Liver (tissue), 3 donors: ENCODE measurements at regions not wholly inside any gene's neighbourhood (a gene's known extent, or its start where the extent isn't known, plus 50 kb on each side); places are given as distances from the start of the nearest gene placed in this dataset.

Experiments
- CTCF ChIP-seq: fragments of 150-350 bp; IDR thresholded peaks from 2 replicates; pipeline ENCODE4 v1.5.1; 2017; ENCODE audit warnings: improper control_type of control experiment, low read depth, low read length; ENCODE audit not compliant: missing input control
- EGR1 ChIP-seq, 2 donors: IDR thresholded peaks; 2 replicates each; pipeline ENCODE4 v1.6.1; 2016 to 2018; ENCODE audit warnings: antibody characterized with exemption in 2 of 2, low read depth in 2 of 2
- HNF4G ChIP-seq: IDR thresholded peaks from 2 replicates; pipeline ENCODE4 v1.6.1; 2016; ENCODE audit warnings: antibody characterized with exemption
- RAD21 ChIP-seq, 2 donors: IDR thresholded peaks; 2 replicates each; pipeline ENCODE4 v1.6.1; 2016; ENCODE audit warnings: antibody characterized with exemption in 2 of 2, mild to moderate bottlenecking in 2 of 2
- SP1 ChIP-seq: IDR thresholded peaks from 2 replicates; pipeline ENCODE4 v1.6.1; 2018; ENCODE audit warnings: antibody characterized with exemption, mild to moderate bottlenecking
- TAF1 ChIP-seq: conservative IDR thresholded peaks from 2 replicates; pipeline ENCODE4 v1.6.1; 2016; ENCODE audit warnings: antibody characterized with exemption, mild to moderate bottlenecking
- YY1 ChIP-seq: IDR thresholded peaks from 2 replicates; pipeline ENCODE4 v1.6.1; 2016; ENCODE audit warnings: antibody characterized with exemption, mild to moderate bottlenecking
- TF ChIP-seq, protein P1 (sequence below): IDR thresholded peaks from 2 replicates; pipeline ENCODE4 v1.6.1; 2016; ENCODE audit warnings: antibody characterized with exemption
- TF ChIP-seq, protein P2 (sequence below): IDR thresholded peaks from 2 replicates; pipeline ENCODE4 v1.6.1; 2016; ENCODE audit warnings: antibody characterized with exemption
- TF ChIP-seq, protein P3 (sequence below): IDR thresholded peaks from 2 replicates; pipeline ENCODE4 v1.6.1; 2016; ENCODE audit warnings: antibody characterized with exemption, mild to moderate bottlenecking
- TF ChIP-seq, protein P4 (sequence below): IDR thresholded peaks from 2 replicates; pipeline ENCODE4 v1.6.1; 2016; ENCODE audit warnings: antibody characterized with exemption
- donor health status: healthy.
- donor health status: healthy.

DNA sequence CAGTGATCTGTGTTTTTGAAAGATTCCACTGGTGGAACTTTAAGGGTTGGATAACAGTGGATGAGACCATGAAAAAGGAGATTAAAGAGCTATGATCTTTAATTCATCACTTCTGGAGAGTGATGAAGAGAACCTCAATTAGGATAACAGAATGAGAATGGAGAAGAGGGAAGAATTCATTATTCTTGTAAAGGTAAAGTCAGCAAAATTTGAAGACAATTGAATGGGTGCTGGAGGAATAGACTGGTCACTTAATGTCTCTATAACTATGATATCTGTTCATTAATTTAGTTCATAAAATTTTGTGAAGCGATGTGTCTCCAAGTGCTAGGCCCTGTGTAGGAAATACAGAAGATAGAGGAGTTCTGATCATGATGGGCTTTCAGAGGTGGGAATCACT lies 1013.2 kb upstream of the FANCL start:
- TF ChIP-seq YY1: no peak
- TF ChIP-seq, protein P1, sequence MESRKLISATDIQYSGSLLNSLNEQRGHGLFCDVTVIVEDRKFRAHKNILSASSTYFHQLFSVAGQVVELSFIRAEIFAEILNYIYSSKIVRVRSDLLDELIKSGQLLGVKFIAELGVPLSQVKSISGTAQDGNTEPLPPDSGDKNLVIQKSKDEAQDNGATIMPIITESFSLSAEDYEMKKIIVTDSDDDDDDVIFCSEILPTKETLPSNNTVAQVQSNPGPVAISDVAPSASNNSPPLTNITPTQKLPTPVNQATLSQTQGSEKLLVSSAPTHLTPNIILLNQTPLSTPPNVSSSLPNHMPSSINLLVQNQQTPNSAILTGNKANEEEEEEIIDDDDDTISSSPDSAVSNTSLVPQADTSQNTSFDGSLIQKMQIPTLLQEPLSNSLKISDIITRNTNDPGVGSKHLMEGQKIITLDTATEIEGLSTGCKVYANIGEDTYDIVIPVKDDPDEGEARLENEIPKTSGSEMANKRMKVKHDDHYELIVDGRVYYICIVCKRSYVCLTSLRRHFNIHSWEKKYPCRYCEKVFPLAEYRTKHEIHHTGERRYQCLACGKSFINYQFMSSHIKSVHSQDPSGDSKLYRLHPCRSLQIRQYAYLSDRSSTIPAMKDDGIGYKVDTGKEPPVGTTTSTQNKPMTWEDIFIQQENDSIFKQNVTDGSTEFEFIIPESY: no peak
- TF ChIP-seq CTCF: no peak
- TF ChIP-seq, protein P2, sequence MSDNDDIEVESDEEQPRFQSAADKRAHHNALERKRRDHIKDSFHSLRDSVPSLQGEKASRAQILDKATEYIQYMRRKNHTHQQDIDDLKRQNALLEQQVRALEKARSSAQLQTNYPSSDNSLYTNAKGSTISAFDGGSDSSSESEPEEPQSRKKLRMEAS: no peak
- TF ChIP-seq SP1: no peak
- TF ChIP-seq, protein P3, sequence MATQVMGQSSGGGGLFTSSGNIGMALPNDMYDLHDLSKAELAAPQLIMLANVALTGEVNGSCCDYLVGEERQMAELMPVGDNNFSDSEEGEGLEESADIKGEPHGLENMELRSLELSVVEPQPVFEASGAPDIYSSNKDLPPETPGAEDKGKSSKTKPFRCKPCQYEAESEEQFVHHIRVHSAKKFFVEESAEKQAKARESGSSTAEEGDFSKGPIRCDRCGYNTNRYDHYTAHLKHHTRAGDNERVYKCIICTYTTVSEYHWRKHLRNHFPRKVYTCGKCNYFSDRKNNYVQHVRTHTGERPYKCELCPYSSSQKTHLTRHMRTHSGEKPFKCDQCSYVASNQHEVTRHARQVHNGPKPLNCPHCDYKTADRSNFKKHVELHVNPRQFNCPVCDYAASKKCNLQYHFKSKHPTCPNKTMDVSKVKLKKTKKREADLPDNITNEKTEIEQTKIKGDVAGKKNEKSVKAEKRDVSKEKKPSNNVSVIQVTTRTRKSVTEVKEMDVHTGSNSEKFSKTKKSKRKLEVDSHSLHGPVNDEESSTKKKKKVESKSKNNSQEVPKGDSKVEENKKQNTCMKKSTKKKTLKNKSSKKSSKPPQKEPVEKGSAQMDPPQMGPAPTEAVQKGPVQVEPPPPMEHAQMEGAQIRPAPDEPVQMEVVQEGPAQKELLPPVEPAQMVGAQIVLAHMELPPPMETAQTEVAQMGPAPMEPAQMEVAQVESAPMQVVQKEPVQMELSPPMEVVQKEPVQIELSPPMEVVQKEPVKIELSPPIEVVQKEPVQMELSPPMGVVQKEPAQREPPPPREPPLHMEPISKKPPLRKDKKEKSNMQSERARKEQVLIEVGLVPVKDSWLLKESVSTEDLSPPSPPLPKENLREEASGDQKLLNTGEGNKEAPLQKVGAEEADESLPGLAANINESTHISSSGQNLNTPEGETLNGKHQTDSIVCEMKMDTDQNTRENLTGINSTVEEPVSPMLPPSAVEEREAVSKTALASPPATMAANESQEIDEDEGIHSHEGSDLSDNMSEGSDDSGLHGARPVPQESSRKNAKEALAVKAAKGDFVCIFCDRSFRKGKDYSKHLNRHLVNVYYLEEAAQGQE: no peak
- no peak for TF ChIP-seq RAD21 (IDR thresholded peaks at IDR 0.05)
- no peak for TF ChIP-seq HNF4G
- no peak for TF ChIP-seq TAF1
- TF ChIP-seq, protein P4, sequence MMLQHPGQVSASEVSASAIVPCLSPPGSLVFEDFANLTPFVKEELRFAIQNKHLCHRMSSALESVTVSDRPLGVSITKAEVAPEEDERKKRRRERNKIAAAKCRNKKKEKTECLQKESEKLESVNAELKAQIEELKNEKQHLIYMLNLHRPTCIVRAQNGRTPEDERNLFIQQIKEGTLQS: no peak
- no peak for TF ChIP-seq EGR1 (IDR thresholded peaks at IDR 0.05; ENCODE audit: low read depth in 2 of 2)
